ENCODE measurements at regions not wholly inside any gene's neighbourhood (a gene's known extent, or its start where the extent isn't known, plus 50 kb on each side); places are given as distances from the start of the nearest gene placed in this dataset.

GRCh38 chr11:39806652-39807051 is 1652.8 kb downstream of the LRRC4C start:
- no peak for TF ChIP-seq POLR2A (IDR thresholded peaks at IDR 0.05)
- TF ChIP-seq EP300 (IDR thresholded peaks at IDR 0.05): no peak
- TF ChIP-seq POLR2AphosphoS5 (IDR thresholded peaks at IDR 0.05): no peak
- no peak for TF ChIP-seq CTCF (IDR thresholded peaks at IDR 0.05)
- no peak overlapping the region for H3K4me3 ChIP-seq
- peaks cover 0 to 10% (median under 1%) of the 10 kb centered on the region in 4 donors for H3K9me3 ChIP-seq
- H3K4me1 ChIP-seq: no peaks in the 10 kb centered on the region
- 63 to 89% (median 82%) methylated on average over 1 of the region's 1 CpG for whole genome bisulfite sequencing, 5 donors
- H3K27me3 ChIP-seq: no peaks in the 10 kb centered on the region
- intact Hi-C loops (cut with DNase I; ENCODE audit: low total_unique reads): no loop called here
- H3K36me3 ChIP-seq: no peaks in the 10 kb centered on the region
- H3K27ac ChIP-seq: no peak overlapping the region
- DNase-seq: no peak

GRCh38 chr11:39804271-39804670 is 1655.2 kb downstream of the LRRC4C start:
- Histone ChIP-seq H3K36me3 (no peaks in the 10 kb centered on the region), H3K27ac (no peak overlapping the region), H3K4me1 (no peaks in the 10 kb centered on the region), H3K9me3 (no peaks in the 10 kb centered on the region), H3K27me3 (no peaks in the 10 kb centered on the region), H3K4me3 (no peak overlapping the region)
- TF ChIP-seq POLR2A (IDR thresholded peaks at IDR 0.05): no peak
- TF ChIP-seq CTCF (IDR thresholded peaks at IDR 0.05): no peak
- TF ChIP-seq POLR2AphosphoS5 (IDR thresholded peaks at IDR 0.05): no peak
- TF ChIP-seq EP300 (IDR thresholded peaks at IDR 0.05): no peak
- intact Hi-C loops (cut with DNase I; ENCODE audit: low total_unique reads): no loop called here
- no peak for DNase-seq

- Histone ChIP-seq H3K9me3 (no peaks in the 10 kb centered on the region), H3K4me3 (no peak overlapping the region), H3K4me1 (no peaks in the 10 kb centered on the region), H3K27me3 (no peaks in the 10 kb centered on the region), H3K27ac (no peak overlapping the region), H3K36me3 (no peaks in the 10 kb centered on the region)
- no peak for TF ChIP-seq CTCF (IDR thresholded peaks at IDR 0.05)
- TF ChIP-seq POLR2AphosphoS5 (IDR thresholded peaks at IDR 0.05): no peak
- TF ChIP-seq POLR2A (IDR thresholded peaks at IDR 0.05): no peak
- no peak for TF ChIP-seq EP300 (IDR thresholded peaks at IDR 0.05)
- WGBS, 5 donors: 92 to 96% (median 95%) methylated on average over 8 of the region's 8 CpGs
- intact Hi-C loops (cut with DNase I; ENCODE audit: low total_unique reads): no loop called here
- no peak for DNase-seq
Measured at GRCh38 chr11:39786682-39787081, 1672.8 kb downstream of the LRRC4C start.

GRCh38 chr11:39786281-39786680 is 1673.2 kb downstream of the LRRC4C start:
- no peak for TF ChIP-seq POLR2A (IDR thresholded peaks at IDR 0.05)
- TF ChIP-seq POLR2AphosphoS5 (IDR thresholded peaks at IDR 0.05): no peak
- TF ChIP-seq CTCF (IDR thresholded peaks at IDR 0.05): no peak
- TF ChIP-seq EP300 (IDR thresholded peaks at IDR 0.05): no peak
- no peaks in the 10 kb centered on the region for H3K36me3 ChIP-seq
- H3K27ac ChIP-seq: no peak overlapping the region
- H3K9me3 ChIP-seq: no peaks in the 10 kb centered on the region
- intact Hi-C loops (cut with DNase I; ENCODE audit: low total_unique reads): no loop called here
- H3K27me3 ChIP-seq: no peaks in the 10 kb centered on the region
- no peak for DNase-seq
- H3K4me3 ChIP-seq: no peak overlapping the region
- H3K4me1 ChIP-seq: no peaks in the 10 kb centered on the region
- 60 to 100% (median 92%) methylated on average over 1 to 9 of the region's 9 CpGs for WGBS, 5 donors

All from stomach (tissue), 8 donors.